ENCODE measurements at regions not wholly inside any gene's neighbourhood (a gene's known extent, or its start where the extent isn't known, plus 50 kb on each side); places are given as distances from the start of the nearest gene placed in this dataset.

- H3K27ac ChIP-seq (ENCODE audit: low read length), result no peak overlapping the region
- H3K4me3 ChIP-seq (ENCODE audit: low read length), result no peak overlapping the region
- no peak overlapping the region for H3K9ac ChIP-seq (ENCODE audit: low read length)
- H2AFZ ChIP-seq (ENCODE audit: low read depth, low read length), result no peak overlapping the region
- H3K79me2 ChIP-seq (replicated peaks; ENCODE audit: insufficient read depth, low read length), result no peaks in the 10 kb centered on the region
- no peak overlapping the region for H3K4me2 ChIP-seq (ENCODE audit: low read length)
- no peaks in the 10 kb centered on the region for H3F3A ChIP-seq (ENCODE audit: insufficient read depth, low read length, poor library complexity, severe bottlenecking)
- no peaks in the 10 kb centered on the region for H3K9me2 ChIP-seq (ENCODE audit: insufficient read depth, low read length)
- no peaks in the 10 kb centered on the region for H3K9me3 ChIP-seq (ENCODE audit: low read length)
- H3K36me3 ChIP-seq (ENCODE audit: insufficient read depth, low read length), result no peaks in the 10 kb centered on the region
- H3K27me3 ChIP-seq (ENCODE audit: insufficient read depth, low read depth, low read length), result no peaks in the 10 kb centered on the region
- H4K20me1 ChIP-seq (ENCODE audit: insufficient read depth), result no peaks in the 10 kb centered on the region
- no peak for TF ChIP-seq CTCF (IDR thresholded peaks at IDR 0.05; ENCODE audit: poor library complexity, severe bottlenecking)
- TF ChIP-seq REST (IDR thresholded peaks at IDR 0.05; ENCODE audit: borderline replicate concordance), result no peak
- no peak for TF ChIP-seq EZH2 (IDR thresholded peaks at IDR 0.05; ENCODE audit: borderline replicate concordance, insufficient read depth, low read length, poor library complexity, severe bottlenecking)
- no peak for TF ChIP-seq RAD21 (conservative IDR thresholded peaks at IDR 0.05)
- no peak for TF ChIP-seq MXI1 (conservative IDR thresholded peaks at IDR 0.05; ENCODE audit: poor library complexity, severe bottlenecking)
- no peak for TF ChIP-seq POLR2AphosphoS5 (IDR thresholded peaks at IDR 0.05)
- TF ChIP-seq EP300 (conservative IDR thresholded peaks at IDR 0.05; ENCODE audit: poor library complexity, severe bottlenecking), result no peak
- TF ChIP-seq TAF1 (IDR thresholded peaks at IDR 0.05; ENCODE audit: low read depth), result no peak
- no peak for TF ChIP-seq SMC3 (conservative IDR thresholded peaks at IDR 0.05; ENCODE audit: poor library complexity)
Observed at GRCh38 chr7:113456533-113456932, 338.2 kb upstream of the SMIM30 start.

- no peak overlapping the region for H3K4me2 ChIP-seq (ENCODE audit: low read length)
- no peaks in the 10 kb centered on the region for H3K27me3 ChIP-seq (ENCODE audit: insufficient read depth, low read depth, low read length)
- H3K9ac ChIP-seq (ENCODE audit: low read length), result no peak overlapping the region
- H3K9me3 ChIP-seq (ENCODE audit: low read length), result no peaks in the 10 kb centered on the region
- H3K4me3 ChIP-seq (ENCODE audit: low read length), result no peak overlapping the region
- no peaks in the 10 kb centered on the region for H4K20me1 ChIP-seq (ENCODE audit: insufficient read depth)
- no peaks in the 10 kb centered on the region for H3K9me2 ChIP-seq (ENCODE audit: insufficient read depth, low read length)
- no peaks in the 10 kb centered on the region for H3K79me2 ChIP-seq (replicated peaks; ENCODE audit: insufficient read depth, low read length)
- H3K27ac ChIP-seq (ENCODE audit: low read length), result peak overlapping the region; percentile 21
- TF ChIP-seq MXI1 (conservative IDR thresholded peaks at IDR 0.05; ENCODE audit: poor library complexity, severe bottlenecking) (no peak), TAF1 (IDR thresholded peaks at IDR 0.05; ENCODE audit: low read depth) (no peak), EP300 (conservative IDR thresholded peaks at IDR 0.05; ENCODE audit: poor library complexity, severe bottlenecking) (peak; percentile 18), REST (IDR thresholded peaks at IDR 0.05; ENCODE audit: borderline replicate concordance) (peak; percentile 11), SMC3 (conservative IDR thresholded peaks at IDR 0.05; ENCODE audit: poor library complexity) (no peak), RAD21 (conservative IDR thresholded peaks at IDR 0.05) (no peak), EZH2 (IDR thresholded peaks at IDR 0.05; ENCODE audit: borderline replicate concordance, insufficient read depth, low read length, poor library complexity, severe bottlenecking) (no peak), CTCF (IDR thresholded peaks at IDR 0.05; ENCODE audit: poor library complexity, severe bottlenecking) (no peak)
- H3F3A ChIP-seq (ENCODE audit: insufficient read depth, low read length, poor library complexity, severe bottlenecking), result no peaks in the 10 kb centered on the region
- no peaks in the 10 kb centered on the region for H3K36me3 ChIP-seq (ENCODE audit: insufficient read depth, low read length)
- H2AFZ ChIP-seq (ENCODE audit: low read depth, low read length), result no peak overlapping the region
Observed at GRCh38 chr7:113454597-113455169, 336.3 kb upstream of the SMIM30 start.
